GM23338 (cell line): ENCODE measurements at regions not wholly inside any gene's neighbourhood (a gene's known extent, or its start where the extent isn't known, plus 50 kb on each side); places are given as distances from the start of the nearest gene placed in this dataset.

ENCODE experiments used
- ATAC-seq: fragments of 200-7000 bp; cut with Tn5 transposase; 3 replicates; pipeline ENCODE4 v1.9.1; 2020
- DNase-seq: peaks from one replicate; pipeline ENCODE4 v3.0.0-alpha.2; 2015; ENCODE audit warnings: low spot score
- H2AFZ ChIP-seq: fragments of 200-600 bp; sonication (generic); 2 replicates; pipeline ENCODE4 v1.8.0; 2016; ENCODE audit warnings: antibody characterized with exemption, mild to moderate bottlenecking, moderate library complexity
- H3F3A ChIP-seq: fragments of 200-600 bp; sonication (generic); replicated peaks from 2 replicates; pipeline ENCODE4 v1.8.0; 2017; ENCODE audit warnings: antibody characterized with exemption, mixed run types, low read depth
- H3K27ac ChIP-seq: fragments of 200-600 bp; sonication (generic); 2 replicates; pipeline ENCODE4 v1.6.1; 2016; ENCODE audit warnings: low read depth
- H3K27me3 ChIP-seq: fragments of 200-600 bp; sonication (generic); 2 replicates; pipeline ENCODE4 v1.8.0; 2016; ENCODE audit warnings: mild to moderate bottlenecking, mixed run types, moderate library complexity; ENCODE audit not compliant: insufficient read depth
- H3K36me3 ChIP-seq: fragments of 200-600 bp; sonication (generic); 2 replicates; pipeline ENCODE4 v1.8.0; 2016; ENCODE audit warnings: mild to moderate bottlenecking; ENCODE audit not compliant: insufficient read depth
- H3K4me1 ChIP-seq: fragments of 200-600 bp; sonication (generic); 2 replicates; pipeline ENCODE4 v1.8.0; 2016; ENCODE audit warnings: mild to moderate bottlenecking, moderate library complexity; ENCODE audit not compliant: insufficient read depth
- H3K4me2 ChIP-seq: fragments of 200-600 bp; sonication (generic); 2 replicates; pipeline ENCODE4 v1.7.1; 2017; ENCODE audit warnings: mixed run types
- H3K4me3 ChIP-seq: fragments of 200-600 bp; sonication (generic); 2 replicates; pipeline ENCODE4 v1.6.1; 2016; ENCODE audit warnings: mixed run types
- H3K79me2 ChIP-seq: fragments of 200-600 bp; sonication (generic); replicated peaks from 2 replicates; pipeline ENCODE4 v1.8.0; 2017; ENCODE audit warnings: mild to moderate bottlenecking; ENCODE audit not compliant: insufficient read depth
- H3K9me2 ChIP-seq: fragments of 200-600 bp; sonication (generic); 2 replicates; pipeline ENCODE4 v1.8.0; 2017; ENCODE audit not compliant: insufficient read depth
- H4K20me1 ChIP-seq: fragments of 200-600 bp; sonication (generic); replicated peaks from 2 replicates; pipeline ENCODE4 v1.8.0; 2017; ENCODE audit warnings: mild to moderate bottlenecking; ENCODE audit not compliant: insufficient read depth
- H3K27ac Mint-ChIP-seq: 2 replicates; pipeline ENCODE4 v1.8.0; 2020; ENCODE audit warnings: inconsistent platforms, mild to moderate bottlenecking, moderate library complexity, mixed read lengths
- H3K27me3 Mint-ChIP-seq: 3 replicates; pipeline ENCODE4 v1.8.0; 2022; ENCODE audit warnings: low read depth, mild to moderate bottlenecking, moderate library complexity, mixed read lengths, inconsistent platforms; ENCODE audit not compliant: insufficient read depth, poor library complexity
- H3K36me3 Mint-ChIP-seq: 3 replicates; pipeline ENCODE4 v1.8.0; 2021; ENCODE audit warnings: low read depth, mild to moderate bottlenecking, inconsistent platforms, moderate library complexity, mixed read lengths
- H3K4me1 Mint-ChIP-seq: 3 replicates; pipeline ENCODE4 v1.8.0; 2020; ENCODE audit warnings: mild to moderate bottlenecking, inconsistent platforms, mixed read lengths
- H3K4me3 Mint-ChIP-seq: 3 replicates; pipeline ENCODE4 v1.8.0; 2021; ENCODE audit warnings: moderate library complexity, mild to moderate bottlenecking, inconsistent platforms, mixed read lengths
- H3K9me3 Mint-ChIP-seq: 3 replicates; pipeline ENCODE4 v1.8.0; 2020; ENCODE audit warnings: moderate library complexity, mild to moderate bottlenecking, inconsistent platforms, mixed read lengths
- CREB1 ChIP-seq: fragments of 250-450 bp; sonication (Bioruptor Pico); IDR thresholded peaks from 2 replicates; pipeline ENCODE4 v1.5.0; 2020; ENCODE audit warnings: low read depth, mild to moderate bottlenecking, moderate library complexity
- CTCF ChIP-seq, 2 experiments: fragments of 200-600 bp in 1 of 2; sonication (generic) in 1 of 2; conservative IDR thresholded peaks; 2 replicates each; pipeline versions ENCODE4 v1.5.1 to v1.6.1; 2016 to 2017; ENCODE audit warnings: antibody characterized with exemption in 2 of 2, low read depth in 2 of 2, mild to moderate bottlenecking in 2 of 2, moderate library complexity in 1 of 2
- ETS1 ChIP-seq: IDR thresholded peaks from 2 replicates; pipeline ENCODE4 v1.6.1; 2016; ENCODE audit warnings: antibody characterized with exemption
- EZH2 ChIP-seq: fragments of 200-600 bp; sonication (generic); IDR thresholded peaks from one replicate; pipeline ENCODE4 v1.8.0; 2017; ENCODE audit warnings: antibody characterized with exemption, mild to moderate bottlenecking, low read depth; ENCODE audit not compliant: unreplicated experiment
- EZH2phosphoT487 ChIP-seq: fragments of 200-600 bp; sonication (generic); IDR thresholded peaks from one replicate; pipeline ENCODE4 v1.8.1; 2018; ENCODE audit warnings: antibody characterized with exemption; ENCODE audit not compliant: unreplicated experiment
- JUNB ChIP-seq: IDR thresholded peaks from one replicate; pipeline ENCODE4 v1.6.1; 2016; ENCODE audit warnings: antibody characterized with exemption; ENCODE audit not compliant: unreplicated experiment
- NANOG ChIP-seq: IDR thresholded peaks from 2 replicates; pipeline ENCODE4 v1.6.1; 2016; ENCODE audit warnings: antibody characterized with exemption, borderline replicate concordance
- POLR2AphosphoS5 ChIP-seq: IDR thresholded peaks from 2 replicates; pipeline ENCODE4 v1.6.1; 2016; ENCODE audit warnings: antibody characterized with exemption, low read depth
- REST ChIP-seq: IDR thresholded peaks from one replicate; pipeline ENCODE4 v1.6.1; 2018; ENCODE audit warnings: antibody characterized with exemption; ENCODE audit not compliant: unreplicated experiment
- STAT1 ChIP-seq: IDR thresholded peaks from one replicate; pipeline ENCODE4 v1.6.1; 2016; ENCODE audit warnings: antibody characterized with exemption; ENCODE audit not compliant: unreplicated experiment
- ZNF114 ChIP-seq: fragments of 250-450 bp; sonication (Bioruptor Pico); IDR thresholded peaks from 2 replicates; pipeline ENCODE4 v1.5.0; 2020; ENCODE audit warnings: mild to moderate bottlenecking, moderate library complexity
- ZNF331 ChIP-seq: fragments of 250-450 bp; sonication (Bioruptor Pico); IDR thresholded peaks from 2 replicates; pipeline ENCODE4 v1.5.0; 2020; ENCODE audit warnings: low read depth, mild to moderate bottlenecking, moderate library complexity
- ZNF462 ChIP-seq: fragments of 250-450 bp; sonication (Bioruptor Pico); IDR thresholded peaks from 2 replicates; pipeline ENCODE4 v1.5.0; 2020; ENCODE audit warnings: mild to moderate bottlenecking, moderate library complexity

- Histone ChIP-seq H4K20me1 (no peaks in the 10 kb centered on the region), H3K4me2 (no peak overlapping the region), H3K27ac (no peak overlapping the region), H3K4me1 (no peaks in the 10 kb centered on the region), H3K36me3 (no peaks in the 10 kb centered on the region), H3K27me3 (no peaks in the 10 kb centered on the region), H3K9me2 (no peaks in the 10 kb centered on the region), H3F3A (no peaks in the 10 kb centered on the region), H3K4me3 (no peak overlapping the region), H2AFZ (no peak overlapping the region), H3K79me2 (no peaks in the 10 kb centered on the region)
- Mint-ChIP-seq H3K4me1 (no peaks in the 10 kb centered on the region), H3K36me3 (peaks cover 5% of the 10 kb centered on the region; the same call in 1 of the 3 replicates), H3K27me3 (no peaks in the 10 kb centered on the region), H3K27ac (no peak overlapping the region), H3K9me3 (no peaks in the 10 kb centered on the region; the same call in 2 of the 3 replicates), H3K4me3 (no peak overlapping the region)
- no peak for DNase-seq
- ATAC-seq: no peak
- TF ChIP-seq EZH2phosphoT487 (no peak), POLR2AphosphoS5 (no peak), EZH2 (no peak), ZNF331 (CRISPR knock-in tag) (no peak), CTCF (conservative IDR thresholded peaks at IDR 0.05; ENCODE audit: low read depth in 2 of 2) (no peak), JUNB (no peak), ZNF462 (CRISPR knock-in tag) (no peak), NANOG (no peak), ZNF114 (CRISPR knock-in tag) (no peak), STAT1 (no peak), ETS1 (no peak), CREB1 (CRISPR knock-in tag) (no peak), REST (no peak)
Observed at GRCh38 chr13:87333599-87333998, 337.6 kb upstream of the SLITRK5 start.
